Activated CD4-positive, alpha-beta T cell treated with anti-CD3 and anti-CD28 coated beads for 4 hours (primary cell): ENCODE measurements at regions not wholly inside any gene's neighbourhood (a gene's known extent, or its start where the extent isn't known, plus 50 kb on each side); places are given as distances from the start of the nearest gene placed in this dataset.
"Not testable (repeated sequence)": the region's sequence is repeated elsewhere in the genome, so short reads cannot be mapped to it uniquely, and the experiment has no call there.

Experiments
- DNase-seq, 2 donors: peaks; one replicate each; pipeline ENCODE4 v3.0.0-alpha.2; 2020

- no peak for DNase-seq
These were observed 127.7 kb downstream of the ALDH8A1 start for GRCh38 chr6:134821928-134822864.

GRCh38 chr6:134821397-134821796, 128.5 kb downstream of the ALDH8A1 start:
- DNase-seq: no peak

GRCh38 chr6:134819863-134820800, 129.8 kb downstream of the ALDH8A1 start:
- no peak for DNase-seq

- no peak for DNase-seq
These were observed 130.7 kb downstream of the ALDH8A1 start for GRCh38 chr6:134819236-134819635.

GRCh38 chr6:134817448-134817847, 132.5 kb downstream of the ALDH8A1 start:
- DNase-seq: no peak

- DNase-seq: no peak
These were observed 133.1 kb downstream of the ALDH8A1 start for GRCh38 chr6:134816780-134817179.

- no peak for DNase-seq
These were observed 133.6 kb downstream of the ALDH8A1 start for GRCh38 chr6:134816300-134816699.

GRCh38 chr6:134814076-134814695, 135.7 kb downstream of the ALDH8A1 start:
- DNase-seq: no peak

- no peak for DNase-seq
These were observed 136.8 kb downstream of the ALDH8A1 start for GRCh38 chr6:134813146-134813545.

- no peak for DNase-seq
These were observed 139.5 kb downstream of the ALDH8A1 start for GRCh38 chr6:134810402-134810801.

- no peak for DNase-seq
These were observed 140.8 kb downstream of the ALDH8A1 start for GRCh38 chr6:134809130-134809529.

GRCh38 chr6:134806180-134806798, 143.6 kb downstream of the ALDH8A1 start:
- DNase-seq: no peak

- DNase-seq: no peak
These were observed 144.7 kb downstream of the ALDH8A1 start for GRCh38 chr6:134805168-134805567.

- not testable (repeated sequence) for DNase-seq
These were observed 145.6 kb downstream of the ALDH8A1 start for GRCh38 chr6:134804311-134804710.

GRCh38 chr6:134802426-134803058, 147.4 kb downstream of the ALDH8A1 start:
- no peak for DNase-seq

- DNase-seq: no peak
These were observed 152.3 kb downstream of the ALDH8A1 start for GRCh38 chr6:134797400-134798113.

- DNase-seq: no peak
These were observed 154.2 kb downstream of the ALDH8A1 start for GRCh38 chr6:134795691-134796090.

- DNase-seq: no peak
These were observed 154.9 kb downstream of the ALDH8A1 start for GRCh38 chr6:134795001-134795400.

- not testable (repeated sequence) for DNase-seq
These were observed 158.6 kb downstream of the ALDH8A1 start for GRCh38 chr6:134791243-134791843.

GRCh38 chr6:134787261-134787877, 162.5 kb downstream of the ALDH8A1 start:
- DNase-seq: no peak
